H1 (cell line): ENCODE measurements at regions not wholly inside any gene's neighbourhood (a gene's known extent, or its start where the extent isn't known, plus 50 kb on each side); places are given as distances from the start of the nearest gene placed in this dataset.

Experiments used
- CTCF ChIA-PET: fragments of 300-600 bp; sonication (Branson Sonifier 250); formaldehyde crosslinking; loops from one replicate; lab custom pipeline; 2021; ENCODE audit not compliant: partially characterized antibody; lab: Charles Lee
- POLR2A ChIA-PET: fragments of 300-600 bp; sonication (Branson Sonifier 250); formaldehyde crosslinking; loops from one replicate; lab custom pipeline; 2021; ENCODE audit warnings: inconsistent platforms; ENCODE audit not compliant: partially characterized antibody; lab: Charles Lee
- DNase-seq, 2 experiments: peaks; one replicate each; pipeline versions ENCODE4 v3.0.0 to v3.0.0-alpha.2; 2010 to 2022; ENCODE audit warnings: low spot score in 2 of 2, low read depth in 1 of 2, mixed read lengths in 1 of 2
- FAIRE-seq: peaks from 2 replicates; lab custom pipeline; 2011; peaks lifted over from hg19 to GRCh38; lab: Jason Lieb, UNC
- H2AFZ ChIP-seq: 2 replicates; pipeline ENCODE4 v1.8.1; 2012; ENCODE audit warnings: low read length, inconsistent platforms
- H2AK5ac ChIP-seq: 2 replicates; pipeline ENCODE4 v1.6.1; 2013; ENCODE audit warnings: low read depth, low read length
- H2BK120ac ChIP-seq: replicated peaks from 2 replicates; pipeline ENCODE3; 2013; ENCODE audit warnings: low read depth, low read length, inconsistent platforms
- H2BK12ac ChIP-seq: 2 replicates; pipeline ENCODE4 v1.6.1; 2013; ENCODE audit warnings: low read depth, low read length
- H2BK15ac ChIP-seq: 2 replicates; pipeline ENCODE4 v1.6.1; 2013; ENCODE audit warnings: low read length
- H2BK20ac ChIP-seq: 2 replicates; pipeline ENCODE4 v1.6.1; 2013; ENCODE audit warnings: low read length
- H2BK5ac ChIP-seq: 2 replicates; pipeline ENCODE4 v1.6.1; 2013; ENCODE audit warnings: low read depth, low read length
- H3K14ac ChIP-seq: 2 replicates; pipeline ENCODE4 v1.6.1; 2013; ENCODE audit warnings: inconsistent platforms; ENCODE audit not compliant: insufficient read length
- H3K18ac ChIP-seq: 2 replicates; pipeline ENCODE4 v1.6.1; 2013; ENCODE audit warnings: low read length; ENCODE audit errors: extremely low read depth
- H3K23ac ChIP-seq: 2 replicates; pipeline ENCODE4 v1.6.1; 2013; ENCODE audit warnings: inconsistent platforms; ENCODE audit not compliant: insufficient read length
- H3K23me2 ChIP-seq: 2 replicates; pipeline ENCODE4 v1.6.1; 2013; ENCODE audit warnings: low read depth, low read length
- H3K27ac ChIP-seq: 2 replicates; pipeline ENCODE4 v1.6.1; 2011; ENCODE audit warnings: low read depth, low read length, inconsistent platforms
- H3K27me3 ChIP-seq, 4 experiments: replicated peaks in 1 of 4; 1 replicate in 1 of 4; 2 replicates in 3 of 4; pipeline versions ENCODE4 v1.6.1 to v1.8.1; 2011 to 2013; ENCODE audit warnings: low read length in 3 of 4, mild to moderate bottlenecking in 3 of 4, inconsistent platforms in 2 of 4, mixed read lengths in 2 of 4, moderate library complexity in 1 of 4; ENCODE audit not compliant: control insufficient read depth in 3 of 4, insufficient read depth in 3 of 4; ENCODE audit errors: extremely low read depth in 1 of 4
- H3K36me3 ChIP-seq, 4 experiments: 2 replicates each; pipeline versions ENCODE4 v1.6.1 to v1.8.1; 2011 to 2013; ENCODE audit warnings: mild to moderate bottlenecking in 4 of 4, low read length in 3 of 4, moderate library complexity in 2 of 4, control low read depth in 1 of 4, inconsistent platforms in 1 of 4; ENCODE audit not compliant: insufficient read depth in 4 of 4, control insufficient read depth in 2 of 4
- H3K4ac ChIP-seq: replicated peaks from 2 replicates; pipeline ENCODE3; 2013; ENCODE audit warnings: low read length, low read depth, mixed read lengths, inconsistent platforms; ENCODE audit not compliant: insufficient read length
- H3K4me1 ChIP-seq, 4 experiments: replicated peaks in 1 of 4; 1 replicate in 1 of 4; 2 replicates in 3 of 4; pipeline versions ENCODE4 v1.6.1 to v1.8.1; 2011 to 2013; ENCODE audit warnings: low read length in 3 of 4, inconsistent platforms in 2 of 4, mixed read lengths in 1 of 4; ENCODE audit not compliant: insufficient read depth in 4 of 4, control insufficient read depth in 3 of 4
- H3K4me2 ChIP-seq, 2 experiments: 2 replicates each; pipeline versions ENCODE4 v1.6.1 to v1.8.1; 2011 to 2013; ENCODE audit warnings: low read depth in 2 of 2, low read length in 2 of 2, control low read depth in 1 of 2, inconsistent platforms in 1 of 2, mild to moderate bottlenecking in 1 of 2; ENCODE audit not compliant: insufficient read depth in 1 of 2
- H3K4me3 ChIP-seq, 4 experiments: fragments of 200-600, 300-600 bp in 1 of 4; sonication (generic), shearing (Covaris generic), sonication (Bioruptor Twin) in 1 of 4; 2 replicates each; pipeline versions ENCODE4 v1.5.1 to v1.8.1; 2011 to 2016; ENCODE audit warnings: low read length in 4 of 4, low read depth in 3 of 4, control low read depth in 2 of 4, inconsistent platforms in 2 of 4, mild to moderate bottlenecking in 2 of 4, mixed read lengths in 1 of 4, moderate library complexity in 1 of 4; ENCODE audit not compliant: insufficient read depth in 2 of 4; ENCODE audit errors: extremely low read depth in 1 of 4
- H3K56ac ChIP-seq: replicated peaks from 2 replicates; pipeline ENCODE3; 2013; ENCODE audit warnings: low read depth, mild to moderate bottlenecking, mixed read lengths, low read length, inconsistent platforms; ENCODE audit not compliant: insufficient read length
- H3K79me1 ChIP-seq: 2 replicates; pipeline ENCODE4 v1.6.1; 2013; ENCODE audit warnings: low read depth, low read length, control low read depth
- H3K79me2 ChIP-seq, 2 experiments: 2 replicates each; pipeline versions ENCODE4 v1.6.1 to v1.8.1; 2012 to 2013; ENCODE audit warnings: low read length in 2 of 2, mild to moderate bottlenecking in 2 of 2, inconsistent platforms in 1 of 2; ENCODE audit not compliant: insufficient read depth in 2 of 2, control insufficient read depth in 1 of 2
- H3K9ac ChIP-seq, 4 experiments: replicated peaks in 1 of 4; 1 replicate in 1 of 4; 2 replicates in 3 of 4; pipeline versions ENCODE4 v1.6.1 to v1.8.1; 2011 to 2013; ENCODE audit warnings: low read depth in 3 of 4, low read length in 3 of 4, control low read depth in 2 of 4, mild to moderate bottlenecking in 2 of 4, moderate library complexity in 2 of 4, inconsistent platforms in 1 of 4; ENCODE audit errors: extremely low read depth in 1 of 4
- H3K9me3 ChIP-seq, 2 experiments: 2 replicates each; pipeline versions ENCODE4 v1.6.1 to v1.8.1; 2012 to 2013; ENCODE audit warnings: mild to moderate bottlenecking in 2 of 2, moderate library complexity in 2 of 2, control low read depth in 1 of 2, inconsistent platforms in 1 of 2, low read depth in 1 of 2, low read length in 1 of 2, mixed read lengths in 1 of 2; ENCODE audit not compliant: insufficient read depth in 2 of 2
- H4K20me1 ChIP-seq, 2 experiments: replicated peaks in 1 of 2; 2 replicates each; pipeline versions ENCODE3 to v1.8.1; 2011 to 2013; ENCODE audit warnings: inconsistent platforms in 2 of 2, low read length in 2 of 2, mild to moderate bottlenecking in 1 of 2; ENCODE audit not compliant: insufficient read depth in 2 of 2, control insufficient read depth in 1 of 2
- H4K5ac ChIP-seq: 2 replicates; pipeline ENCODE4 v1.6.1; 2013; ENCODE audit warnings: low read length, low read depth, mixed read lengths, inconsistent platforms; ENCODE audit not compliant: insufficient read length
- H4K8ac ChIP-seq: 2 replicates; pipeline ENCODE4 v1.8.0; 2013; ENCODE audit warnings: mild to moderate bottlenecking, moderate library complexity, low read length, inconsistent platforms; ENCODE audit not compliant: insufficient read depth; ENCODE audit errors: extremely low read depth
- H4K91ac ChIP-seq: replicated peaks from 2 replicates; pipeline ENCODE3; 2013; ENCODE audit warnings: low read length, mixed read lengths, inconsistent platforms; ENCODE audit not compliant: insufficient read length
- BCL11A ChIP-seq, 2 experiments: IDR thresholded peaks; one replicate each; pipeline ENCODE4 v1.6.1; 2011; ENCODE audit warnings: low read depth in 2 of 2, low read length in 2 of 2, mild to moderate bottlenecking in 2 of 2
- CBX8 ChIP-seq: fragments of 300-800, 300-1000 bp; sonication (generic); IDR thresholded peaks from 2 replicates; pipeline ENCODE4 v1.7.1; 2016; ENCODE audit warnings: low read depth, low read length, borderline replicate concordance
- CHD1 ChIP-seq: IDR thresholded peaks from 2 replicates; pipeline ENCODE4 v1.6.1; 2012; ENCODE audit warnings: low read depth, low read length, improper control_type of control experiment
- CREB1 ChIP-seq: IDR thresholded peaks from 2 replicates; pipeline ENCODE4 v1.6.1; 2012; ENCODE audit warnings: inconsistent platforms
- RAD21 ChIP-seq, 2 experiments: IDR thresholded peaks in 1 of 2; conservative IDR thresholded peaks in 1 of 2; 2 replicates each; pipeline ENCODE4 v1.6.1; 2011; ENCODE audit warnings: low read depth in 2 of 2, low read length in 2 of 2, improper control_type of control experiment in 1 of 2, inconsistent platforms in 1 of 2, mild to moderate bottlenecking in 1 of 2, moderate library complexity in 1 of 2
- RBBP5 ChIP-seq: IDR thresholded peaks from 2 replicates; pipeline ENCODE4 v1.7.1; 2012; ENCODE audit warnings: low read depth, mild to moderate bottlenecking, inconsistent platforms, low read length, moderate library complexity, borderline replicate concordance
- SP1 ChIP-seq: IDR thresholded peaks from 2 replicates; pipeline ENCODE4 v1.6.1; 2011; ENCODE audit warnings: low read depth, low read length
- SUZ12 ChIP-seq: fragments of 200-600 bp; sonication (generic); IDR thresholded peaks from 2 replicates; pipeline ENCODE4 v1.6.1; 2012; ENCODE audit warnings: mild to moderate bottlenecking, inconsistent platforms, low read length, moderate library complexity, mixed read lengths
- TAF1 ChIP-seq: IDR thresholded peaks from 2 replicates; pipeline ENCODE4 v1.6.1; 2011; ENCODE audit warnings: mild to moderate bottlenecking, low read depth, low read length
- TBP ChIP-seq: IDR thresholded peaks from 2 replicates; pipeline ENCODE4 v1.6.1; 2011; ENCODE audit warnings: low read depth, low read length, improper control_type of control experiment
- WGBS, 2 experiments: shearing (Covaris generic) in 1 of 2; methylation state at CpG; one replicate each; pipeline versions ENCODE4 v1.1.6 to v1.1.7; 2013 to 2015; ENCODE audit warnings: low lambda C conversion rate in 2 of 2, mixed read lengths in 2 of 2, inconsistent platforms in 1 of 2, low coverage in 1 of 2, missing lambda C conversion rate in 1 of 2; ENCODE audit not compliant: insufficient replicate concordance in 2 of 2, insufficient coverage in 1 of 2, insufficient read length in 1 of 2; ENCODE audit errors: extremely low coverage in 1 of 2, missing lambda C conversion rate in 1 of 2; 5-methylcytosine and 5-hydroxymethylcytosine counted together

- ChIA-PET CTCF (interaction anchor here (0.7 to 1.3 kb wide), 2 partner anchors 26 to 36 kb away, joined by 3 to 4 read pairs; no protein-coding TSS in a partner anchor), POLR2A (no interaction called here)
- H4K8ac ChIP-seq = no peak overlapping the region
- H3K79me2 ChIP-seq = no peaks in the 10 kb centered on the region
- peaks cover 0 to 1% (median 0%) of the 10 kb centered on the region in 4 experiments; a peak in 1 of 7 replicates for H3K27me3 ChIP-seq
- H3K23me2 ChIP-seq = no peaks in the 10 kb centered on the region
- H2BK20ac ChIP-seq = no peak overlapping the region
- no peak overlapping the region for H3K4me2 ChIP-seq
- no peak overlapping the region for H3K14ac ChIP-seq
- no peak overlapping the region for H2BK120ac ChIP-seq
- H3K36me3 ChIP-seq = no peaks in the 10 kb centered on the region
- DNase-seq (no peak), FAIRE-seq (no peak)
- H4K5ac ChIP-seq = no peak overlapping the region
- H3K79me1 ChIP-seq = no peaks in the 10 kb centered on the region
- H2BK12ac ChIP-seq = no peak overlapping the region
- no peaks in the 10 kb centered on the region for H3K4me1 ChIP-seq
- no peak overlapping the region for H2BK5ac ChIP-seq
- H2AK5ac ChIP-seq = no peak overlapping the region
- no peak overlapping the region for H2AFZ ChIP-seq
- no peak overlapping the region for H4K91ac ChIP-seq
- no peak overlapping the region for H3K4ac ChIP-seq
- H2BK15ac ChIP-seq = 0 out of 2 replicates have a peak overlapping the region, but pooled peaks have one; percentile 72
- no peak overlapping the region for H3K23ac ChIP-seq
- no peaks in the 10 kb centered on the region for H4K20me1 ChIP-seq
- H3K27ac ChIP-seq = no peak overlapping the region
- no peak overlapping the region for H3K18ac ChIP-seq
- 84% methylated on average over 1 of the region's 1 CpG; no CpG with 5 or more reads in 1 of the 2 experiments for WGBS, 2 experiments
- no peak overlapping the region for H3K9ac ChIP-seq
- H3K56ac ChIP-seq = no peak overlapping the region
- no peak overlapping the region for H3K4me3 ChIP-seq
- H3K9me3 ChIP-seq = 0 out of 4 replicates have a peak, but pooled peaks cover 0 to 2% of the 10 kb centered on the region in 2 experiments
- TF ChIP-seq CBX8 (no peak), TAF1 (no peak), CREB1 (no peak), BCL11A (IDR thresholded peaks at IDR 0.05; ENCODE audit: low read depth in 2 of 2, low read length in 2 of 2) (no peak), RAD21 (IDR thresholded peaks at IDR 0.05 in 1 of 2, conservative IDR thresholded peaks at IDR 0.05 in 1 of 2; ENCODE audit: low read depth in 2 of 2, low read length in 2 of 2) (no peak), SP1 (no peak), CHD1 (no peak), SUZ12 (no peak), RBBP5 (no peak), TBP (no peak)
These were observed 483.9 kb downstream of the HTR7 start for GRCh38 chr10:90373911-90374310.
